ENCODE measurements at regions not wholly inside any gene's neighbourhood (a gene's known extent, or its start where the extent isn't known, plus 50 kb on each side); places are given as distances from the start of the nearest gene placed in this dataset.

DNA sequence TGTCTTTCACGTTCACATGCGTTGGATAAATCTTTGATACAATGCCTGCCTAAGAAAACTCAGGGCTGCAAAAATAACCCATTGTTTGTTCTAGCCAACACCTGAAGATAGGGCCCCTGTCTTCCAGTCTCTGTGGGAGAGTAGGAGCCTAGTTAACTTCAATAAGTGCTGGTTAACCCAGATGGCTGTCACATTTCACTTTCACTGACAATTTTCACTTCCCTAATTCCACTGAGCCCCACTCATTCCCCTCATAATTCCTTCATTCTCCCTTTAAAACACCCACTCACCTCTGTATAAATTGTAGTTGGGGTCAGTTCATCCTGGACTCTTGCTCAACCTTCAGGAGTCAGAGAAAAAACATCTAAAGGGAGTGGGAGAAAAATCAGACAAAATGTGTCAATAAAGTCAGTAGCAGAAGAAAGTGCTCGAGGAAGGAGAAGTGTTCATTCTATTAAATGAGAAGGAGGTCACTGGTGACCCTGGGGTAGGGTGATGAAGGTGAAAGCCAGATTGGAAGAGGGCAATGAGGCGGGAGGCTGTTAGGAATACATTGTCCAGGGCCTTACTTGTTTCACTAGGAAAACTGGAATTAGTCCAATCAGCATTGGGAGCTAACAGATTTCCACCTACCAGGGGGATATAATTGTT lies 51.2 kb upstream of the ABI1 start:
- Mint-ChIP-seq H3K27me3 (no peaks in the 10 kb centered on the region), H3K4me1 (no peaks in the 10 kb centered on the region), H3K27ac (no peak overlapping the region), H3K36me3 (no peaks in the 10 kb centered on the region), H3K9me3 (no peaks in the 10 kb centered on the region), H3K4me3 (no peak overlapping the region)
- no peak for DNase-seq
